Caki2 (cell line): ENCODE measurements at regions not wholly inside any gene's neighbourhood (a gene's known extent, or its start where the extent isn't known, plus 50 kb on each side); places are given as distances from the start of the nearest gene placed in this dataset.

Experiments used
- DNase-seq: peaks from one replicate; pipeline ENCODE4 v3.0.0-alpha.2; 2015; ENCODE audit warnings: low read depth
- in situ Hi-C: cut with HindIII; loops from 2 replicates; pipeline ENCODE4 v1.10.0; 2016; ENCODE audit warnings: low sequenced_read_pairs, low pct_unique_long_range_greater_than_20kb, mixed read lengths

DNA sequence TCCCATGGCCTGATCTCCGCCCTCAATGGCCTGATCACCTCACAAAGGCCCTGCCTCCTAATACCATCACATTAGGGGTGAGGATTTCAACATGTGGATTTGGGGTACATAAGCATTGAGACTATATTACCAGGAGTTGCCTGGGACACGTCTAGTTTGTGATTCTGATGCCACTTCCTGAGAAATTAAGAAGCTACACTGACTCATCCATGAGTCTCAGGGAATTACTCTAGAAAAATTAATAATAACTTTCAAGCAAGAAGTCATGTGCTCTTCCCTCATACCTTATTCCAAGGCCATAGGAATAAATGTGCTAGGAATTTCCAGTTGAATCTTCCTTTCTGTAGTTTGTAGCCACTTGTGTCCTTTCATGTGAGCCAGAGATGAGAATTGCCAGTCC, 519.3 kb upstream of the MKI67 start:
- DNase-seq = no peak
- in situ Hi-C loops = no loop called here

- DNase-seq = no peak
- in situ Hi-C loops = no loop called here
These were observed 520.7 kb upstream of the MKI67 start for GRCh38 chr10:128646956-128647355.

DNA sequence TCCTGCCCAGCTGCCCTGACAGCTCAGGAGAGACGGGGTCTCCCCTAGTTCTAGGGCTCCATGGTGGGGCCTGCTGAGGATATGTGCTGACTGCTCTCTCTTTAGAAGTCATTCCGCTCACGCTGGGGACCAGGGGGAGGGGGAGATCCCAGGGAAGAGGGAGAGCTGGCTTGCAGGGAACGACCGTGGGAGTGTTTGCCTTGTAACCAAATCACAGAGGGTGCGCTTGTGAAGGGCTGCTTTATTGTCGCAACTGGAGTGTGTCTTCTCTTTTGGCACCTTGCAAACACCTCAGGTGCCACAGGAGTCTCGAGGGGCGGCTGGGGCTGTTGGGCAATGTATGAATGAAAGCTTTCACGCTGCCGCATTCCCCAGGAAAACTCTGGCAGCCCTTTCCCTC, 531.3 kb upstream of the MKI67 start:
- in situ Hi-C loops = no loop called here
- no peak for DNase-seq

DNA sequence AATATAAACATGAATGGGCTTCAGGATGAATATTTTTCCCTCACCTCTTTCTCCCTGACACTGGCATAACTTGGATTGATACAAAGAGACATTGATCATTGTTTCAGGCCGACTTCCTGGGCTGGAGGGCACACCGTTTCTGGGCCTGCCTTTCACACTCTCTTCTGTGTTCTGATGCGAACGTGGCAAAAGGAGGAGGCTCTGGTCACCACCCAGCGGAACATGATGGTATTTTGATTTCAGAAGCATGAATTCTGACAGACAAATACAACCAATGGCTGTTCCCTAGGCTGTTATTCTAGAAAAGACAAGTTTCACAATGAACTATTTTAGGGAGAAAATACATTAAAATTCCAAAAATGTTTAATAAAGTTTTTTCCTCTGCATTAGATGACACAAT, 534.5 kb upstream of the MKI67 start:
- DNase-seq = no peak
- in situ Hi-C loops = no loop called here

DNA sequence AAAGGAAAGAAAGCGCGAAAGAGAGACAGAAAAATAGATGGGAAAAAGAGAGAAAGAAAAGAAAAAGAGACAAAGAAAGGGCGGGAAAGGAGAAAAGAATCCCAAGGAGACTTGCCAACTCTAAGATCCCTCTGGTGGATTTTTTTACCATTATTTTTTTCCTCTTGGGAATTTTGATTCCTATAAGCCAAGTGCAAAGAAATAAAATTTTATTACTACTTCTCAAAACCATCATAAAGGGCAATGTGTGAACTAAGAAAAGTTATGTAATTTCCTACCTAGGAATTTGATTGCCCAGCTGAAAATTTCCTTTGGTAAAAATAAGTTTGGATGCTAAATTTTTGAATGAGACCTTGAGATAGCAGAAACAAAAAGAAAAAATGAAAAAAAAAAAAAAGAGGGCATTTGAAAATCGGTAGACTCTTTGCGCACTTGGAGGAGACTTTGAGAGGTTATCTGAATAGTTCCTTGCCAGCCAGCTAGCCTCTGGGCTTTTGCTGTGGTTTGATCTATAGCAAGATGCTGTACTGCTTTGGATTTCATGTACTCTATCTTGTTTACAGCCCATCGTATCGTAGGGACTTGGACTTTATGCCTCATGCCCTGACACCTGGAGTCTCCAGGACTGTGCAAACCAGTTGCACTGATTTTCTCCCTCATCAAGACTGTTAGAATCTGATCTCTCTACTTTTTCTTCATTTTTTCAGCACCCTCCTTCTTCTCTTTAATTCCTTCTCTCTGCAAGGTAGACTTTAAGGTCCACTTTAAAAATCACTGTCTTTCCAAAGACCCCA, 535.4 kb upstream of the MKI67 start:
- DNase-seq = no peak
- in situ Hi-C loops = no loop called here

GRCh38 chr10:128662520-128662919, 536.3 kb upstream of the MKI67 start:
- no peak for DNase-seq
- in situ Hi-C loops = no loop called here

DNA sequence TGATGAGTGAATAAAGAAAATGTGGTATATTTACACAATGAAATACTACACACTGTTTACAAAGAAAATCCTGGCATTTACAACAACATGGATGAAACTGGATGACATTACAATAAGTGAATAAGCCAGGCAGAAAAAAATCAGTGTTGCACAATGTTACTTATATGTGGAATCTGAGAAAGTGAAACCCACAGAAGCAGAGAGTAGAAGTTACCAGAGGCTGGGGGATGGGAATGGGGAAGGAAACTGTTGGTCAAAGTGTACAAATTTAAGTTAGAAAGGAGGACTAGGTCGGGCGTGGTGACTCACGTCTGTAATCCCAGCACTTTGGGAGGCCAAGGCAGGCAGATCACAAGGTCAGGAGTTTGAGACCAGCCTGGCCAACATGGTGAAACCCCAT, 538.5 kb upstream of the MKI67 start:
- in situ Hi-C loops = no loop called here
- DNase-seq = no peak

- DNase-seq = no peak
- in situ Hi-C loops = no loop called here
These were observed 549.2 kb upstream of the MKI67 start for GRCh38 chr10:128675405-128675804.

DNA sequence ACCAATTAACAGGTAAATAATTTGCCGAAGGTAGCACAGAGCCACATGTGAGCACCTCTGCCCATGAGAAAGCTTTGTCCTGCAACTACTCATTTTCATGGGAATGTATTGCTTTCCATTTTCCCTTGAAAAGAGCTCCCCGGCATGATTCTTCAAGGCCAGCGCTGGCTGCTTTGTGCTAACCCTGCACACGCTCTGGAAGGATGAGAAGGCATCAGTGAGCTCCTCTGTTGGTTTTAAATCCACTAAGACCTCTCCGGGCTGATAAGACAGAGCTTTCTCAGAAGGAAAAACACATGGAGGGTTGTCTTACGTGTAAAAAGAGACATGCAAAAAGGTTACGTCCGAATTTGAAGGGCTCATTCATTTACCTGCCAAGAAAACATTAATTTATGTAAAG, 553.9 kb upstream of the MKI67 start:
- in situ Hi-C loops = no loop called here
- no peak for DNase-seq

- no peak for DNase-seq
- in situ Hi-C loops = no loop called here
These were observed 558.0 kb upstream of the MKI67 start for GRCh38 chr10:128684215-128684614.

- in situ Hi-C loops = no loop called here
- DNase-seq = no peak
These were observed 560.5 kb upstream of the MKI67 start for GRCh38 chr10:128686630-128687278.

- DNase-seq = no peak
- in situ Hi-C loops = no loop called here
These were observed 561.2 kb upstream of the MKI67 start for GRCh38 chr10:128687408-128687807.

DNA sequence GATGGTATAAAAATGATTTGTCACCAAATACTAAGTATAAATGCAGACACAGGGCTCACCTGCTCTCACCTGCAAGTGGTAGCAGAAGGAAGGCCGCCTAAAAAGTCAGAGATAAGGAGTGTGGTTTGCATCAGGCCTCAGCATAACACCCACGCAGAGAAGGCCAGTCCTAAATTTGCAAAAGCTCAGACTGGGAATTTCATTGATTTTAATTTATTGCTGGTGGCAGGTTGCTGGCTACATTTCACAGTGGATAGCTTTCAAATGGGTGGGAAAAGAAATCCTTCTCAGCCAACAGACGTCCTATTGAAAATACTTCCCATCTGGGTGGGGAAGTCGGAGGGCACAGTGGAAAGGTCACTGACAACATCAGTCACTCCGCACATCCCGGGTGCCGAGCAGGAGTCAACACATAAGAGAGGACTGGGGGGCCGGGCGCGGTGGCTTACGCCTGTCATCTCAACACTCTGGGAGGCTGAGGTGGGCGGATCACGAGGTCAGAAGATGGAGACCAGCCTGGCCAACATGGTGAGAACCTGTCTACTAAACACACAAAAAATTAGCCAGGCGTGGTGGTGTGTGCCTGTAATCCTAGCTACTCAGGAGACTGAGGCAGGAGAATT, 561.8 kb upstream of the MKI67 start:
- in situ Hi-C loops = no loop called here
- no peak for DNase-seq

- in situ Hi-C loops = no loop called here
- no peak for DNase-seq
These were observed 563.4 kb upstream of the MKI67 start for GRCh38 chr10:128689667-128690066.

- DNase-seq = no peak
- in situ Hi-C loops = no loop called here
These were observed 567.4 kb upstream of the MKI67 start for GRCh38 chr10:128693493-128694131.

GRCh38 chr10:128694168-128694850, 568.1 kb upstream of the MKI67 start:
- in situ Hi-C loops = no loop called here
- no peak for DNase-seq

DNA sequence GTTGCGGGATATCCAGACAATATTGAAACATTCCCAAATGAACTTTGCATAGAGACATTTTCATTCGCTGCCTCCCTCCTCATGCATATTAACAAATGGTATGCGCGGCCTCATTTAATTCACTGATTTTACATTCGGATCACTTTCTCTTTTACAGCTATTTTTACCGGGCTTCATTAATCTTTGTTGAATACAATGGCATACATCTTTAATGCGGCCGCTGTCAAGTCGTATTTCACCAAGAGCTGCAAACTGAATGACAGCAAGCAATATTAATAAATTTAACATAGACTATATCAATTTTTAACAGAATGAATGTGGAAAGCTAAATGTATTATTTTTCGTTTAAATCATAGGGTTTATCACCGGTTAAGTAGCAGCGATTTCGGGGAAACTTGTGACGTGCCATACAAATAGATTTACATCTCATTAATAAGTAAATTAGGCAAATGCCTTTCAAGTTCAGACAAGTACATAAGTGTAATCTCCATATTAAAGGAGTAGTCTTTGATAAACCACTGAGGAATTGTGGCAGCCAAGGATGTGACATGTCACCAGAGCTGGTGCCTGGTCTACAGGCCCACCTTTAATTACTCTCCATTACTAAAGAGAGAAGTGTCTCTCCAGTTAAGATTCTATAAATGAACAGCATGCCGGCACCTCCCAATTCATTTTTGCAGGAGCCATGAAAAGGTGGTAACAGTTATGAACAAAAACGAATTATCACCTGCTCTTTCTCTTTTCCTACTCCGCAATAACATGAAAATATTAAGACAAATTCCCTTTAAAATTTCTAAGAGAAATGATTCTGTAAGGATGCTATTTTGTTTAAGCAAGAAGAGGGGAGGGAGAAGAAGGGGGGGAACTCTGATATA, 568.9 kb upstream of the MKI67 start:
- in situ Hi-C loops = no loop called here
- no peak for DNase-seq

- in situ Hi-C loops = no loop called here
- DNase-seq = no peak
These were observed 569.7 kb upstream of the MKI67 start for GRCh38 chr10:128695931-128696330.
